ENCODE measurements at regions not wholly inside any gene's neighbourhood (a gene's known extent, or its start where the extent isn't known, plus 50 kb on each side); places are given as distances from the start of the nearest gene placed in this dataset.

- no peak overlapping the region for H2AFZ ChIP-seq (ENCODE audit: insufficient read depth, low read depth, low read length, poor library complexity, severe bottlenecking)
- H3K9me3 ChIP-seq (replicated peaks in 1 of 2; ENCODE audit: control insufficient read depth in 1 of 2, insufficient read depth in 1 of 2, low read length in 2 of 2), result no peaks in the 10 kb centered on the region
- peak; percentile 67 for TF ChIP-seq CTCF (IDR thresholded peaks at IDR 0.05)
- Mint-ChIP-seq H3K4me1 (peaks cover 11% of the 10 kb centered on the region), H3K27me3 (ENCODE audit: low read depth in 3 of 3) (peaks cover 0 to 2% (median 0%) of the 10 kb centered on the region in 3 donors), H3K36me3 (no peaks in the 10 kb centered on the region), H3K9me3 (no peaks in the 10 kb centered on the region), H3K4me3 (no peak overlapping the region), H3K27ac (peak overlapping the region in 1 of 7 donors; percentile 8)
- H3K27ac ChIP-seq (ENCODE audit: low read depth in 1 of 2, low read length in 2 of 2), result no peak overlapping the region
- peak in 2 of 3 donors; percentile 19 to 50 for DNase-seq
- intact Hi-C loops (cut with micrococcal nuclease), result loop anchor here in 1 of 2 donors (10.0 kb wide), 1 partner anchor 53 kb away; no protein-coding TSS in a partner anchor
- no peak overlapping the region for H3K9ac ChIP-seq (ENCODE audit: insufficient read depth, low read length, poor library complexity, severe bottlenecking)
- H3K36me3 ChIP-seq (replicated peaks in 1 of 2; ENCODE audit: control insufficient read depth in 1 of 2, insufficient read depth in 2 of 2, low read length in 2 of 2), result no peaks in the 10 kb centered on the region
- H3K27me3 ChIP-seq (ENCODE audit: control insufficient read depth in 2 of 2, insufficient read depth in 2 of 2, low read length in 2 of 2), result no peaks in the 10 kb centered on the region
- no peaks in the 10 kb centered on the region for H3K79me2 ChIP-seq (ENCODE audit: insufficient read depth, low read length)
- no peak overlapping the region for H3K4me2 ChIP-seq (replicated peaks; ENCODE audit: extremely low read depth, low read length, poor library complexity, severe bottlenecking)
- WGBS (ENCODE audit: insufficient coverage), result 100% methylated on average over 2 of the region's 6 CpGs
- H3K4me3 ChIP-seq (replicated peaks in 1 of 3; ENCODE audit: low read depth in 2 of 3, low read length in 3 of 3), result no peak overlapping the region
- H3K4me1 ChIP-seq (ENCODE audit: control insufficient read depth in 1 of 2, insufficient read depth in 2 of 2, low read length in 2 of 2), result peaks cover 8 to 19% of the 10 kb centered on the region in 2 donors
- H4K20me1 ChIP-seq (ENCODE audit: insufficient read depth, low read length), result no peaks in the 10 kb centered on the region
Observed at GRCh38 chr6:146901940-146902816, 302.0 kb upstream of the STXBP5 start.

DNA sequence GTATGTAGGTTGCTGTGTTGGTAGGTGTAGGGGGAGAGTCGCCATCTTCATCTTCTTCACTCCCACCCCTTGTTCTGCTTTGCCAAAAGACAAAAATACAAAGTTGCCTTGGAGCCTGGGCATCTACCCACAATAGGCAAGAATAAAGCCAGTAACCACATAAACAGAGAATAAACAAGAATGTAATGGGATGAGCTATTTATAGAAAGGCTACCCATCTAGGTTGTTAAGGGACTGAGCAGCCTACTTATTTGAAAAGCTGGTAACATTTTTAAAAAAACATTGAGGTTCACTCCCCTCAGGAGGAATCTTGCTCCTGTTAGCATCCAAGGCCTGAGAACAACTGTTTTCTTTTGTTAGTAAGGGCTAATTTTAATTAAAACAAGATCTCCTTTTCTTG, 301.4 kb upstream of the STXBP5 start:
- Histone ChIP-seq H3K4me3 (replicated peaks in 1 of 3; ENCODE audit: low read depth in 2 of 3, low read length in 3 of 3) (no peak overlapping the region), H3K4me2 (replicated peaks; ENCODE audit: extremely low read depth, low read length, poor library complexity, severe bottlenecking) (no peak overlapping the region), H3K27me3 (ENCODE audit: control insufficient read depth in 2 of 2, insufficient read depth in 2 of 2, low read length in 2 of 2) (no peaks in the 10 kb centered on the region), H2AFZ (ENCODE audit: insufficient read depth, low read depth, low read length, poor library complexity, severe bottlenecking) (no peak overlapping the region), H3K36me3 (replicated peaks in 1 of 2; ENCODE audit: control insufficient read depth in 1 of 2, insufficient read depth in 2 of 2, low read length in 2 of 2) (no peaks in the 10 kb centered on the region), H3K27ac (ENCODE audit: low read depth in 1 of 2, low read length in 2 of 2) (no peak overlapping the region), H3K9ac (ENCODE audit: insufficient read depth, low read length, poor library complexity, severe bottlenecking) (no peak overlapping the region), H4K20me1 (ENCODE audit: insufficient read depth, low read length) (no peaks in the 10 kb centered on the region), H3K9me3 (replicated peaks in 1 of 2; ENCODE audit: control insufficient read depth in 1 of 2, insufficient read depth in 1 of 2, low read length in 2 of 2) (no peaks in the 10 kb centered on the region), H3K79me2 (ENCODE audit: insufficient read depth, low read length) (no peaks in the 10 kb centered on the region), H3K4me1 (ENCODE audit: control insufficient read depth in 1 of 2, insufficient read depth in 2 of 2, low read length in 2 of 2) (peaks cover 8 to 19% of the 10 kb centered on the region in 2 donors)
- Mint-ChIP-seq H3K4me3 (no peak overlapping the region), H3K27ac (no peak overlapping the region), H3K36me3 (no peaks in the 10 kb centered on the region), H3K27me3 (ENCODE audit: low read depth in 3 of 3) (peaks cover 0 to 2% (median 0%) of the 10 kb centered on the region in 3 donors), H3K4me1 (peaks cover 11% of the 10 kb centered on the region), H3K9me3 (no peaks in the 10 kb centered on the region)
- TF ChIP-seq CTCF (IDR thresholded peaks at IDR 0.05), result no peak
- intact Hi-C loops (cut with micrococcal nuclease), result loop anchor here in 1 of 2 donors (10.0 kb wide), 1 partner anchor 52 kb away; no protein-coding TSS in a partner anchor
- DNase-seq, result no peak
- no CpG with 5 or more reads among the region's 1 CpG for WGBS (ENCODE audit: insufficient coverage)
